ENCODE measurements at regions not wholly inside any gene's neighbourhood (a gene's known extent, or its start where the extent isn't known, plus 50 kb on each side); places are given as distances from the start of the nearest gene placed in this dataset.

- FAIRE-seq (no peak), DNase-seq (ENCODE audit: insufficient read length) (no peak)
- TF ChIP-seq POLR2A (IDR thresholded peaks at IDR 0.05; ENCODE audit: low read depth, low read length) = no peak
- no peak for TF ChIP-seq TAF1 (IDR thresholded peaks at IDR 0.05; ENCODE audit: borderline replicate concordance, low read depth, low read length)
- no peak for TF ChIP-seq POLR2AphosphoS5 (IDR thresholded peaks at IDR 0.05; ENCODE audit: low read depth, low read length)
Observed at GRCh38 chr5:174191850-174192655, 146.5 kb downstream of the NSG2 start.

DNA sequence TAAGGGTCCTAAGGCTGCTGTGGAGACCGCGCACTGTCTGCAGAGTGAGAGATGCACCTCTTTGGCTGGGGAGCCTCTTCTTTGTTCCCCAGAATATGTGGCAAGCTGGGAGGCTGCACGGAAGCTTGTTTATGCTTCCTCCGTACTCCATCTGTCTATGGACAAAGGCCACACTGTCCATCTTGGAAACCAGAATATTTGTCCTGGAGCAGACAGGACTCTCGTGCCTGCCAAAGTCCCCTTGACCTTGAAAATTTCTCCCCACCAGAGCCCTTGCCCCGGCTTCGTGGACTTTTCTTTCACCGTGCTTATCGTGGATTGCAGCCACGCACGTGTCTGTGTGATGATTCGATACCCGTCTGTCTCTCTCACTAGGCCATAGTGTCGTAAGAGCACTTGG is 147.4 kb downstream of the NSG2 start:
- FAIRE-seq (no peak), DNase-seq (ENCODE audit: insufficient read length) (no peak)
- TF ChIP-seq POLR2AphosphoS5 (IDR thresholded peaks at IDR 0.05; ENCODE audit: low read depth, low read length) = no peak
- no peak for TF ChIP-seq POLR2A (IDR thresholded peaks at IDR 0.05; ENCODE audit: low read depth, low read length)
- TF ChIP-seq TAF1 (IDR thresholded peaks at IDR 0.05; ENCODE audit: borderline replicate concordance, low read depth, low read length) = no peak

DNA sequence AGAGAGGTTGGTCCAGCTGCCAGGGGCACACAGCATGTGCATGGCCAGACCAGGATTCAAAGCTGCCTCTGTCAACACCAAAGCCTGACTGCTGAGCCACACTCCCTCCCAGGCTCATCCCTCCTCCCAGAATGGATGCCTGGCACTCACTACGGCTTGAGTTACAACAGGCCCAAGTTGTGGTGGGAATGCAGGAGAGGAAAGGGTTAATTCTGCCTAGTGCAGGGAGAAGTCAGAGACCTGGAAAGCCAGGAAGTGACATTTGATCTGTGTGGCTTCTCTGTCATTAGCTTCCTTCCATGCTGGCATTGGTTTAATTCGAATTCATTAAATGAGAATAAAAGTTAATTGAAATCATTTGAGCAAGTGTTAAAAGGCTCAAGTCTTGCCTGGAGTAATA is 150.0 kb downstream of the NSG2 start:
- TF ChIP-seq TAF1 (IDR thresholded peaks at IDR 0.05; ENCODE audit: borderline replicate concordance, low read depth, low read length) (no peak), POLR2A (IDR thresholded peaks at IDR 0.05; ENCODE audit: low read depth, low read length) (no peak), POLR2AphosphoS5 (IDR thresholded peaks at IDR 0.05; ENCODE audit: low read depth, low read length) (no peak)
- DNase-seq (ENCODE audit: insufficient read length) = no peak
- FAIRE-seq = no peak

- no peak for TF ChIP-seq POLR2AphosphoS5 (IDR thresholded peaks at IDR 0.05; ENCODE audit: low read depth, low read length)
- no peak for TF ChIP-seq POLR2A (IDR thresholded peaks at IDR 0.05; ENCODE audit: low read depth, low read length)
- no peak for TF ChIP-seq TAF1 (IDR thresholded peaks at IDR 0.05; ENCODE audit: borderline replicate concordance, low read depth, low read length)
- DNase-seq (ENCODE audit: insufficient read length) (no peak), FAIRE-seq (no peak)
Observed at GRCh38 chr5:174197929-174198328, 152.4 kb downstream of the NSG2 start.

DNA sequence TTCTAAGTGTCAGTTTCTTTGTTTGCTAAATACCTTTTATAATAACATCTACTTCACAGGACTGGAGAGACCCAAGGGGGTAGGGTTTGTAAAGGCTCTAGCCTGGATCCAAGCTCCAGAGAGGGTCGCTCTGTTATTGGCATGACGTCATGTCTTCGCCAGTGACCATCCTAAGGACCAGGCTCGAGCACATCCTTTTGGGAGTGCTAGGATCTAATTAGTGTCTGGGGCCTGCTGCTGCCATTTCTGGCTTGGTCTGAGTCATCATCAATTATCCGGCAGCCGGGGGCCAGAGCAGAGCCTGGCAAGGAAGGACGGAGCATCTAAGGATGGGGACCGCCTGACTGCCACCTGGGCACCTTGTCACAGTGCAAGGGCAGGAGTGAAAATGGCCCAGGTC is 153.0 kb downstream of the NSG2 start:
- FAIRE-seq = no peak
- TF ChIP-seq POLR2A (IDR thresholded peaks at IDR 0.05; ENCODE audit: low read depth, low read length) (no peak), POLR2AphosphoS5 (IDR thresholded peaks at IDR 0.05; ENCODE audit: low read depth, low read length) (no peak), TAF1 (IDR thresholded peaks at IDR 0.05; ENCODE audit: borderline replicate concordance, low read depth, low read length) (no peak)
- DNase-seq (ENCODE audit: insufficient read length) = no peak

GRCh38 chr5:174202996-174203395 is 157.5 kb downstream of the NSG2 start:
- DNase-seq (ENCODE audit: insufficient read length) (no peak), FAIRE-seq (no peak)
- TF ChIP-seq POLR2A (IDR thresholded peaks at IDR 0.05; ENCODE audit: low read depth, low read length) = no peak

- no peak for FAIRE-seq
- DNase-seq (ENCODE audit: insufficient read length) = no peak
- TF ChIP-seq POLR2AphosphoS5 (IDR thresholded peaks at IDR 0.05; ENCODE audit: low read depth, low read length) = no peak
- TF ChIP-seq POLR2A (IDR thresholded peaks at IDR 0.05; ENCODE audit: low read depth, low read length) = no peak
- TF ChIP-seq TAF1 (IDR thresholded peaks at IDR 0.05; ENCODE audit: borderline replicate concordance, low read depth, low read length) = no peak
Observed at GRCh38 chr5:174204535-174205313, 159.2 kb downstream of the NSG2 start.

GRCh38 chr5:174205939-174206338 is 160.4 kb downstream of the NSG2 start:
- DNase-seq (ENCODE audit: insufficient read length) = no peak
- no peak for TF ChIP-seq TAF1 (IDR thresholded peaks at IDR 0.05; ENCODE audit: borderline replicate concordance, low read depth, low read length)
- no peak for TF ChIP-seq POLR2A (IDR thresholded peaks at IDR 0.05; ENCODE audit: low read depth, low read length)
- FAIRE-seq = no peak

GRCh38 chr5:174210596-174211276 is 165.2 kb downstream of the NSG2 start:
- TF ChIP-seq TAF1 (IDR thresholded peaks at IDR 0.05; ENCODE audit: borderline replicate concordance, low read depth, low read length) (no peak), POLR2A (IDR thresholded peaks at IDR 0.05; ENCODE audit: low read depth, low read length) (no peak), POLR2AphosphoS5 (IDR thresholded peaks at IDR 0.05; ENCODE audit: low read depth, low read length) (no peak)
- FAIRE-seq (no peak), DNase-seq (ENCODE audit: insufficient read length) (no peak)

GRCh38 chr5:174211277-174211626 is 165.7 kb downstream of the NSG2 start:
- no peak for TF ChIP-seq POLR2AphosphoS5 (IDR thresholded peaks at IDR 0.05; ENCODE audit: low read depth, low read length)
- TF ChIP-seq TAF1 (IDR thresholded peaks at IDR 0.05; ENCODE audit: borderline replicate concordance, low read depth, low read length) = no peak
- no peak for TF ChIP-seq POLR2A (IDR thresholded peaks at IDR 0.05; ENCODE audit: low read depth, low read length)
- DNase-seq (ENCODE audit: insufficient read length) (no peak), FAIRE-seq (no peak)

GRCh38 chr5:174217527-174217926 is 172.0 kb downstream of the NSG2 start:
- DNase-seq (ENCODE audit: insufficient read length) (no peak), FAIRE-seq (no peak)
- TF ChIP-seq POLR2A (IDR thresholded peaks at IDR 0.05; ENCODE audit: low read depth, low read length) (no peak), POLR2AphosphoS5 (IDR thresholded peaks at IDR 0.05; ENCODE audit: low read depth, low read length) (no peak), TAF1 (IDR thresholded peaks at IDR 0.05; ENCODE audit: borderline replicate concordance, low read depth, low read length) (no peak)

All from GM12892 (cell line).